HG03108 (cell line): ENCODE measurements at regions not wholly inside any gene's neighbourhood (a gene's known extent, or its start where the extent isn't known, plus 50 kb on each side); places are given as distances from the start of the nearest gene placed in this dataset.
A peak's percentile ranks its signal among the peaks of the same experiment; 100 is the strongest.

Experiments used
- ATAC-seq: cut with Tn5 transposase; IDR thresholded peaks from one replicate; pipeline ENCODE4 v1.9.1; 2021; ENCODE audit warnings: moderate library complexity; ENCODE audit not compliant: unreplicated experiment

GRCh38 chr6:84424956-84425355 is 197.5 kb upstream of the CEP162 start:
- no peak for ATAC-seq

GRCh38 chr6:84422380-84422968 is 195.0 kb upstream of the CEP162 start:
- peak; percentile 70 for ATAC-seq

- no peak for ATAC-seq
Measured at GRCh38 chr6:84421031-84421430, 193.6 kb upstream of the CEP162 start.

DNA sequence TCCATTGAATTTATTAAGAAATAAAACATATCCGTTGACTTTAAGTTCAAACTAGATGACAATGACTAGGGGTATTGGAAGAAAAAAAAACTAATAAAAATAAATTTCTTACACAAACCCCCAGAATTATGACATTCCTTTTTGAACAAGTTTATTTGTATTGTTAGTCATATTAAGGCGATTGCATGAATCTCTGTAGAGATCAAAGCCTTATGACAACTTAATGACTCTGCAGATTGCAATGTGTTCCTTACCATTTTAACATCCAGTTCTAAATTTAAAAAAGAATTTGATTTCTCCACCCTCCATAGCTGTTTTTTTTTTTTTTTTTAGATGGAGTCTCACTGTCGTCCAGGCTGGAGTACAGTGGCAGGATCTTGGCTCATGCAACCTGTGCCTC is 189.8 kb upstream of the CEP162 start:
- no peak for ATAC-seq

DNA sequence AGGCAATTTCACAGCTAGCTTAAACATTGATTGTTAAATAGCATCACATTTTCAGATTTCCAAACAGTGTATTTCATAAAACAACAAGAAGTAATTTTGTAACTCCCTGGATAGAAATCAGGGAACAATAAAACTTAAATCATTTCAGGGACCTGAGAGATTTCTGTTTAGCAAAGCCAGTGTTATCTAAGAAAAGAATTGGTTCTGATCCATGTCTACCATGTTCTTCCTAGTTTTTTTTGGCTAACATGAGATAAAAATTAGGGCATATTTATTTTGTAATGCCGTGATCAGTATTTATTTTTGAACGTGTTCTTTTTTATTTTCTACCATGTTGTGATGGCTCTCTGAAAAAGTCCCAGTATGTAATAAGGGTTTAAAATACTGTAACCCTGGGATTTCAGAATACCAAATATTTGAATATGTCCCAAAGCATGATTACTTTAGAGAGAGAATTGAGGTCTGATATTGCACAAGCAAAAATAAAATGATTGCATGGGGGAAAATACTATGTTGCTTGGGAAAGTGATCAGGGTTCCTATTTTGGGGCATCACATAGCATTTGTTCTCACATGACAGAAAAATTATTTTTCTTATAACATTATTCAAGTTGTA is 188.7 kb upstream of the CEP162 start:
- ATAC-seq, result no peak

- ATAC-seq, result no peak
Measured at GRCh38 chr6:84415517-84415916, 188.1 kb upstream of the CEP162 start.

DNA sequence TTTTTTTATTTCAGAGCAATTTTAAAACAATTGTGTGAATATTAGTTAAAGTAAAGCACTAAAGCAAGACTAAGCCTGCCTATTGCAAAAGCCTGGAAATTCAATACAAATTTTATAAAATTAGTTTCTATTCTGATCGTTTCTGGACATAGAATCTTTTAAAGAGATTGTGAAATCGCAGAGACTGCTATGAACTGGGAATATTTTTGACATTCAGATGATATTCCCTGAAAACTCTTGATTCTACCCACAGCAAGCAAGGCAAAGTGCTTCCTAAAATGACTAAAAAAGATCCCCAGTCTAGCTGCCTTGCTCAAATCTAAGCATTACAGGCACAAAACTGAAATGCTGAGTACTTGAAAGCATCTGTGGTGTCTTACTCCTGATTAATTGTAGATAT is 187.6 kb upstream of the CEP162 start:
- no peak for ATAC-seq

- ATAC-seq, result no peak
Measured at GRCh38 chr6:84414531-84414930, 187.1 kb upstream of the CEP162 start.

- ATAC-seq, result no peak
Measured at GRCh38 chr6:84411060-84411629, 183.7 kb upstream of the CEP162 start.

DNA sequence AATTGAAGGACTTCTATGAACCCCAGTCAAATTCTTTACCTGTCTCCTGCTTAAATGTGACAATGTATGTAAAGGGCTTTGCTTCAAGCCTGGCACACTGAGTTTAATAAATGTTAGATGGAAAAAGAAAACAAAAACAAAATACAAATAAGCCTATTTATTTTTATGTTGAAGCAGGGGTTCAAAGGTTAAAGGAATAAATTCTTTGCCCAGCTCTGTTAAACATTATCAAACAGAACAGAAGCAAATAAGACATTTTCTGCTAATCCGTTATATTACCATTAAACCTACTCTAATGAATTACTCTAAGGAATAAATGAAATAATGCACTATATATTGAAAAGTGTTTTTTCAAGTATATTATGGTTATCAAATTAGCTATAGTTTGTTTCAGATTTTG is 182.5 kb upstream of the CEP162 start:
- no peak for ATAC-seq

DNA sequence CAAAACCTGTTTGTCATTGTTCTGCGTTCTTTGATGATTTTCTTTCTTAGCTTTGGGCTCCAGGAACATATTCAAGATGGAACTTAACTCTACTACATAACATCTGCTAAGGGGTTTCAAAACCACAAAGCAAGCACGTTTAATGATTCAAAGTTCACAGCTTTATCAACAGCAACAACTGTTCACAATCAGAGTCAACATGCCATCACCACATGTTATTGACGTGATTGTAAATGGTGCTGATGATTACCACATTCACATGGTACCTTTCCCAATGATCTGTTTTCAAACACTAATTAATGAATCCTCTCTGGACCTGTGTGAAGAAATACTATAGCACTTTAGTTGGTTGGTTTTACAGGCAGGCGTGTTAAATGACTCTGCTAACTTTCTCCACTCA is 180.6 kb upstream of the CEP162 start:
- no peak for ATAC-seq

DNA sequence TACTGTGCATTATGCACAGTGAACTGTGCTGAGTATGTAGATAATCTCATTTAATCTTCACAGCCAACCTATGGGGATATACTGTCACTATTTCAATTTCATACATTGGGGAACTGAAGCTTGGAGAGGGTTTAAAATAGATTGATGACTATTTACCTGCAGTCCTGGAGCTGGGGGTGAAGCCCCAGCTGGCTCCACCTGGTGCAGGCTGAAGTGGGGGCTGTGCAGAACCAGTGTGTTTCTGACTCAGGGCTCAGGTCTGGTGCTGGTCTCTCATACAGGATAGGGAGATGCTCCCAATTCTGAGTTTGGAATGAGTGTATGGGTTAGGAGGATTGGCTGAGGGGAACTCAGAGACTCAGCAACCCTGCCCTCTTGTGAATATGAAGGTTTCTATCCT is 176.1 kb upstream of the CEP162 start:
- no peak for ATAC-seq

DNA sequence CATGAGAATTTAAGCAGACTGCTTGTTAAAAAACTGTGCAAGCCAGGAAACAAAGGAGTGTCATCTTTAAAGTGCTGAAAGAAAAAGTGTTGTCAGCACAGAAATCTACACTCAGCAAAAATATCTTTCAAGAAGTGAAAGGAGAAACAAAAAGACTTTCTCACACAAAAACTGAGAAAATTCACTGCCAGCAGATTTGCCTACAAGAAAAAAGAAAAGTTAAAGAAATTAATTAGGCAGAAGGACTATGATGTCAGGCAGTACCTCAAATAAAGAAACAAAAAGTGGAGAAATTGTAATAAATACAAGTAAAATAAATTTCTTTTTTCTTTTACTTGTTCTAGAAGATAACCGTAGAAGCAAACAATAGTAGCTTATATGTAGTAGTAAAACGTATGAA is 171.6 kb upstream of the CEP162 start:
- ATAC-seq, result no peak

GRCh38 chr6:84392261-84392660 is 164.8 kb upstream of the CEP162 start:
- ATAC-seq, result no peak

GRCh38 chr6:84390851-84391250 is 163.4 kb upstream of the CEP162 start:
- no peak for ATAC-seq

- no peak for ATAC-seq
Measured at GRCh38 chr6:84390334-84390733, 162.9 kb upstream of the CEP162 start.

DNA sequence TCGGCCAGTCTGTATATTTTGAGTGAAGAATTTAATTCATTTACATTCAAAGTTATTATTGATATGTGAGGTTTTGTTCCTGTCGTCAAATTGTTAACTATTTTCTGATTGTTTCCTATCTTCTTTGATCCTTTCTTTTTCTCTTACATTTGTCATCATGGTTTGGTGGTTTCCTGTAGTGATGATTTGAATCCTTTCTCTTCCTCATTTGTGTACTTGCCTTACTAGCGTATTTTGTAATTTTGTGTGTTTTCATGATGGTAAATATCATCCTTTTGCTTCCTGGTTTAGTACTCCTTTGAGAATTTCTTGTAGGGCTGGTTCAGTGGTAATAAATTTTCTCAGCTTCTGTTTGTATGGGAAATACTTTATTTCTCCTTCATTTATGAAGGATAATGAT is 151.7 kb upstream of the CEP162 start:
- no peak for ATAC-seq

- ATAC-seq, result no peak
Measured at GRCh38 chr6:84372290-84372689, 144.8 kb upstream of the CEP162 start.

- no peak for ATAC-seq
Measured at GRCh38 chr6:84371681-84372080, 144.2 kb upstream of the CEP162 start.

DNA sequence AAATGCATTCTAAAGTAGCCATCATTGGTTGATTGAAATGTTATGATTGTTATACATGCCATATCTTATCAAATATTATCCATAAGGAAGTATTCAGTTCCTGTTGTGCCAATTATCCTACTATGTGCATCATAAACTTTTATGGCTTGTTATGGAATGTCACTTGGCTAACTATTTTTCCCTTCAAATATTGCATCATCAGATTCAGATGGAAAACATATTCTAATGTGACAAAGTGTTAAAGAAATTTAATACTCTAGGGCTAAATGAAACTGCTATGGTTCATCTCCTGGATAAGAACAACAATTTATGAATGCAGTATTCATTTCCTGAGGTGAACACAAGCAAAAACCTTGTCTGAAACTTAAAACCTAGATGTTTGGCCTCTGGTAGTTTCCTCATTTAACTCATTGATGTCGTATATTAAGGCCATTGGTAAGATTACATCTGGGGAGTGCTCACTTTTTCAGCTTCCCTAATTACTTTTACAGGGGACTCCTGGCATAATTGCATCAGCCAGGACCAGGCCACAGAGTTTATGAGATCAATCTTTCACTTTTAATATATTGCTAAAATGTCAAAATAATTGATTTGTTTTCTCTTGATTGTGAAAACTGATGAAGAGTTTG is 134.9 kb upstream of the CEP162 start:
- no peak for ATAC-seq

- ATAC-seq, result no peak
Measured at GRCh38 chr6:84361372-84362192, 134.1 kb upstream of the CEP162 start.

DNA sequence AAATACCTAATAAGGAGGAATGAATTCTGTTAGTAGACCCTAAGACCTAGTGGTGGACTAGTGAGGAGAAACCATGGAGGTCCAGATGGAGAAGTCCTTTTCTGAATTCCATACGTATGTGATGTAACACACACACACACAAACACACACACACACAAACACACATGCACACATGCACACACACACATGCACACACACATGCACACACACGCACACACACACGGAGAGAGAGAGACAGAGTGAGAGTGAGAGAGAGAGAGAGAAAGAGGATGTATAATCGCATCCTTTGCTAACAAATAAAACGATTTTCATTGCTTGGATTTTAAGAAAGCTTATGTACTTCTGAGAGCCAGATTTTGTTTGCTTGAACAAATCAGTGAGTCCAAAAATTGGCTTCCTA is 132.6 kb upstream of the CEP162 start:
- no peak for ATAC-seq
